Neural progenitor cell (in vitro differentiated cells): ENCODE measurements at regions not wholly inside any gene's neighbourhood (a gene's known extent, or its start where the extent isn't known, plus 50 kb on each side); places are given as distances from the start of the nearest gene placed in this dataset.

Experiments
- DNase-seq: peaks from one replicate; pipeline ENCODE4 v3.0.0-alpha.2; 2016; ENCODE audit warnings: low spot score
- H2AFZ ChIP-seq: fragments of 200-600 bp; sonication (generic); replicated peaks from 2 replicates; pipeline ENCODE4 v1.6.1; 2016; ENCODE audit warnings: antibody characterized with exemption
- H3F3A ChIP-seq: fragments of 200-600 bp; sonication (generic); 2 replicates; pipeline ENCODE4 v1.6.1; 2016; ENCODE audit warnings: antibody characterized with exemption, low read depth
- H3K27ac ChIP-seq: fragments of 200-600 bp; sonication (generic); 2 replicates; pipeline ENCODE4 v1.5.1; 2016; ENCODE audit warnings: mild to moderate bottlenecking
- H3K27me3 ChIP-seq: fragments of 200-600 bp; sonication (generic); 2 replicates; pipeline ENCODE4 v1.6.1; 2016; ENCODE audit warnings: mild to moderate bottlenecking, moderate library complexity
- H3K36me3 ChIP-seq: fragments of 200-600 bp; sonication (generic); 2 replicates; pipeline ENCODE4 v1.5.1; 2016
- H3K4me1 ChIP-seq: fragments of 200-600 bp; sonication (generic); 2 replicates; pipeline ENCODE4 v1.6.1; 2016; ENCODE audit warnings: mixed run types
- H3K4me2 ChIP-seq: fragments of 200-600 bp; sonication (generic); 2 replicates; pipeline ENCODE4 v1.6.1; 2016
- H3K4me3 ChIP-seq: fragments of 200-600 bp; sonication (generic); 2 replicates; pipeline ENCODE4 v1.5.1; 2016
- H3K79me2 ChIP-seq: fragments of 200-600 bp; sonication (generic); 2 replicates; pipeline ENCODE4 v1.6.1; 2016; ENCODE audit warnings: low read depth
- H3K9ac ChIP-seq: fragments of 200-600 bp; sonication (generic); 2 replicates; pipeline ENCODE4 v1.6.1; 2016
- H3K9me3 ChIP-seq: fragments of 200-600 bp; sonication (generic); 2 replicates; pipeline ENCODE4 v1.5.1; 2016; ENCODE audit warnings: low read depth
- H4K20me1 ChIP-seq: fragments of 200-600 bp; sonication (generic); 2 replicates; pipeline ENCODE4 v1.6.1; 2016; ENCODE audit warnings: low read depth
- H3K27ac Mint-ChIP-seq: 3 replicates; pipeline ENCODE4 v1.8.0; 2021; ENCODE audit warnings: mixed read lengths
- H3K27me3 Mint-ChIP-seq: 2 replicates; pipeline ENCODE4 v1.8.0; 2022; ENCODE audit warnings: low read depth, mild to moderate bottlenecking, inconsistent platforms, moderate library complexity, mixed read lengths; ENCODE audit not compliant: insufficient read depth
- H3K36me3 Mint-ChIP-seq: 3 replicates; pipeline ENCODE4 v1.8.0; 2021; ENCODE audit warnings: mixed read lengths
- H3K4me1 Mint-ChIP-seq: 3 replicates; pipeline ENCODE4 v1.8.0; 2021; ENCODE audit warnings: mixed read lengths
- H3K4me3 Mint-ChIP-seq: 3 replicates; pipeline ENCODE4 v1.8.0; 2021; ENCODE audit warnings: mild to moderate bottlenecking, moderate library complexity, mixed read lengths
- H3K9me3 Mint-ChIP-seq: 3 replicates; pipeline ENCODE4 v1.8.0; 2020; ENCODE audit warnings: mixed read lengths
- EZH2 ChIP-seq: fragments of 200-600 bp; sonication (generic); IDR thresholded peaks from 2 replicates; pipeline ENCODE4 v1.6.1; 2017; ENCODE audit warnings: antibody characterized with exemption, mild to moderate bottlenecking, moderate library complexity
- EZH2phosphoT487 ChIP-seq: fragments of 200-600 bp; sonication (generic); IDR thresholded peaks from 2 replicates; pipeline ENCODE4 v1.6.1; 2017; ENCODE audit warnings: antibody characterized with exemption
- TF ChIP-seq, protein P1 (sequence below): fragments of 200-600 bp; sonication (generic); IDR thresholded peaks from 2 replicates; pipeline ENCODE4 v1.5.1; 2017; ENCODE audit warnings: antibody characterized with exemption, mild to moderate bottlenecking

GRCh38 chr4:38548256-38548655 lies 115.7 kb upstream of the KLF3 start:
- H3K4me1 ChIP-seq = no peaks in the 10 kb centered on the region
- Mint-ChIP-seq H3K36me3 (no peaks in the 10 kb centered on the region), H3K4me3 (no peak overlapping the region), H3K9me3 (peaks cover 4% of the 10 kb centered on the region), H3K27me3 (peaks cover 2% of the 10 kb centered on the region), H3K27ac (no peak overlapping the region), H3K4me1 (no peaks in the 10 kb centered on the region)
- no peak overlapping the region for H3K4me3 ChIP-seq
- H3K9me3 ChIP-seq = no peaks in the 10 kb centered on the region
- H3K27ac ChIP-seq = no peak overlapping the region
- H3K36me3 ChIP-seq = no peaks in the 10 kb centered on the region
- no peak overlapping the region for H2AFZ ChIP-seq
- DNase-seq = no peak
- H3F3A ChIP-seq = no peaks in the 10 kb centered on the region
- no peaks in the 10 kb centered on the region for H3K27me3 ChIP-seq
- no peaks in the 10 kb centered on the region for H4K20me1 ChIP-seq
- no peak for TF ChIP-seq EZH2phosphoT487
- TF ChIP-seq, protein P1, sequence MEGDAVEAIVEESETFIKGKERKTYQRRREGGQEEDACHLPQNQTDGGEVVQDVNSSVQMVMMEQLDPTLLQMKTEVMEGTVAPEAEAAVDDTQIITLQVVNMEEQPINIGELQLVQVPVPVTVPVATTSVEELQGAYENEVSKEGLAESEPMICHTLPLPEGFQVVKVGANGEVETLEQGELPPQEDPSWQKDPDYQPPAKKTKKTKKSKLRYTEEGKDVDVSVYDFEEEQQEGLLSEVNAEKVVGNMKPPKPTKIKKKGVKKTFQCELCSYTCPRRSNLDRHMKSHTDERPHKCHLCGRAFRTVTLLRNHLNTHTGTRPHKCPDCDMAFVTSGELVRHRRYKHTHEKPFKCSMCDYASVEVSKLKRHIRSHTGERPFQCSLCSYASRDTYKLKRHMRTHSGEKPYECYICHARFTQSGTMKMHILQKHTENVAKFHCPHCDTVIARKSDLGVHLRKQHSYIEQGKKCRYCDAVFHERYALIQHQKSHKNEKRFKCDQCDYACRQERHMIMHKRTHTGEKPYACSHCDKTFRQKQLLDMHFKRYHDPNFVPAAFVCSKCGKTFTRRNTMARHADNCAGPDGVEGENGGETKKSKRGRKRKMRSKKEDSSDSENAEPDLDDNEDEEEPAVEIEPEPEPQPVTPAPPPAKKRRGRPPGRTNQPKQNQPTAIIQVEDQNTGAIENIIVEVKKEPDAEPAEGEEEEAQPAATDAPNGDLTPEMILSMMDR = no peak
- H3K9ac ChIP-seq = no peak overlapping the region
- H3K79me2 ChIP-seq = no peaks in the 10 kb centered on the region
- H3K4me2 ChIP-seq = no peak overlapping the region

GRCh38 chr4:38559374-38559773 lies 104.6 kb upstream of the KLF3 start:
- Mint-ChIP-seq H3K27me3 (peaks cover 6% of the 10 kb centered on the region), H3K9me3 (peaks cover 14% of the 10 kb centered on the region), H3K36me3 (peaks cover 2% of the 10 kb centered on the region), H3K27ac (no peak overlapping the region), H3K4me1 (peaks cover 17% of the 10 kb centered on the region), H3K4me3 (no peak overlapping the region)
- Histone ChIP-seq H2AFZ (peak overlapping the region; percentile 42), H3K4me2 (no peak overlapping the region), H3K9me3 (no peaks in the 10 kb centered on the region), H3K79me2 (no peaks in the 10 kb centered on the region), H3K27me3 (no peaks in the 10 kb centered on the region), H3F3A (no peaks in the 10 kb centered on the region), H3K9ac (no peak overlapping the region), H3K27ac (no peak overlapping the region), H3K4me1 (no peaks in the 10 kb centered on the region), H4K20me1 (no peaks in the 10 kb centered on the region), H3K4me3 (no peak overlapping the region), H3K36me3 (no peaks in the 10 kb centered on the region)
- no peak for TF ChIP-seq EZH2phosphoT487
- TF ChIP-seq EZH2 = no peak
- TF ChIP-seq, protein P1 = no peak
- DNase-seq = no peak

- Mint-ChIP-seq H3K27ac (no peak overlapping the region), H3K9me3 (peaks cover 10% of the 10 kb centered on the region), H3K4me3 (no peak overlapping the region), H3K4me1 (peaks cover 17% of the 10 kb centered on the region), H3K27me3 (peaks cover 6% of the 10 kb centered on the region), H3K36me3 (peaks cover 2% of the 10 kb centered on the region)
- H4K20me1 ChIP-seq = no peaks in the 10 kb centered on the region
- H3K4me2 ChIP-seq = no peak overlapping the region
- no peaks in the 10 kb centered on the region for H3K9me3 ChIP-seq
- no peak for DNase-seq
- no peaks in the 10 kb centered on the region for H3K27me3 ChIP-seq
- no peaks in the 10 kb centered on the region for H3K79me2 ChIP-seq
- no peak overlapping the region for H3K27ac ChIP-seq
- no peak overlapping the region for H3K9ac ChIP-seq
- no peak for TF ChIP-seq EZH2phosphoT487
- TF ChIP-seq, protein P1 = no peak
- TF ChIP-seq EZH2 = no peak
- no peaks in the 10 kb centered on the region for H3F3A ChIP-seq
- H3K4me3 ChIP-seq = no peak overlapping the region
- no peaks in the 10 kb centered on the region for H3K36me3 ChIP-seq
- no peak overlapping the region for H2AFZ ChIP-seq
- no peaks in the 10 kb centered on the region for H3K4me1 ChIP-seq
These were observed 103.7 kb upstream of the KLF3 start for GRCh38 chr4:38560340-38560739.
